ENCODE measurements at regions not wholly inside any gene's neighbourhood (a gene's known extent, or its start where the extent isn't known, plus 50 kb on each side); places are given as distances from the start of the nearest gene placed in this dataset.

GRCh38 chr6:134114918-134115714 lies 62.7 kb upstream of the SLC2A12 start:
- H2AFZ ChIP-seq (ENCODE audit: control insufficient read depth, low read length), result no peak overlapping the region

GRCh38 chr6:134114489-134114888 lies 62.1 kb upstream of the SLC2A12 start:
- dilution Hi-C loops (cut with MboI; ENCODE audit: extremely low pct_ligation_motif_present, low sequenced_read_pairs), result no loop called here
- no peak overlapping the region for H3K4me3 ChIP-seq (ENCODE audit: control insufficient read depth in 2 of 3, extremely low read depth in 1 of 3, insufficient read depth in 2 of 3, low read depth in 1 of 3, low read length in 3 of 3)
- no peak for FAIRE-seq
- no peaks in the 10 kb centered on the region for H3K79me2 ChIP-seq (ENCODE audit: control insufficient read depth, insufficient read depth, low read length)
- no peak overlapping the region for H2AFZ ChIP-seq (ENCODE audit: control insufficient read depth, low read length)
- no peaks in the 10 kb centered on the region for H3K4me1 ChIP-seq (ENCODE audit: control insufficient read depth, extremely low read depth, insufficient read depth, low read length)
- no peaks in the 10 kb centered on the region for H3K36me3 ChIP-seq (ENCODE audit: control insufficient read depth in 2 of 2, extremely low read depth in 1 of 2, insufficient read depth in 2 of 2, low read length in 2 of 2)
- DNase-seq (ENCODE audit: low read depth, low spot score), result no peak
- no peak overlapping the region for H3K27ac ChIP-seq (ENCODE audit: control insufficient read depth, insufficient read depth, low read length)
- no peaks in the 10 kb centered on the region for H4K20me1 ChIP-seq (ENCODE audit: control insufficient read depth, extremely low read depth, insufficient read depth, low read length)
- no peaks in the 10 kb centered on the region for H3K9me3 ChIP-seq (ENCODE audit: control insufficient read depth, low read depth, low read length)
- H3K4me2 ChIP-seq (ENCODE audit: control insufficient read depth, extremely low read depth, insufficient read depth, low read depth, low read length), result no peak overlapping the region
- peaks cover 6% of the 10 kb centered on the region for H3K27me3 ChIP-seq (ENCODE audit: control insufficient read depth, extremely low read depth, insufficient read depth, low read length)
- TF ChIP-seq EZH2 (IDR thresholded peaks at IDR 0.05; ENCODE audit: low read length), result no peak
- TF ChIP-seq CTCF (optimal IDR thresholded peaks at IDR 0.05 in 1 of 3, IDR thresholded peaks at IDR 0.05 in 1 of 3, conservative IDR thresholded peaks at IDR 0.05 in 1 of 3; ENCODE audit: extremely low read depth in 1 of 3, insufficient read depth in 2 of 3, low read length in 3 of 3), result no peak
- no peak overlapping the region for H3K9ac ChIP-seq (ENCODE audit: control insufficient read depth, extremely low read depth, insufficient read depth, low read length)
- no peaks in the 10 kb centered on the region for H3K9me1 ChIP-seq (ENCODE audit: control insufficient read depth, extremely low read depth, insufficient read depth, low read length)

More at GRCh38 chr6:134114918-134115714, 62.7 kb upstream of the SLC2A12 start:
- no peaks in the 10 kb centered on the region for H3K4me1 ChIP-seq (ENCODE audit: control insufficient read depth, extremely low read depth, insufficient read depth, low read length)
- no peak overlapping the region for H3K9ac ChIP-seq (ENCODE audit: control insufficient read depth, extremely low read depth, insufficient read depth, low read length)
- TF ChIP-seq EZH2 (IDR thresholded peaks at IDR 0.05; ENCODE audit: low read length) (no peak), CTCF (optimal IDR thresholded peaks at IDR 0.05 in 1 of 3, IDR thresholded peaks at IDR 0.05 in 1 of 3, conservative IDR thresholded peaks at IDR 0.05 in 1 of 3; ENCODE audit: extremely low read depth in 1 of 3, insufficient read depth in 2 of 3, low read length in 3 of 3) (no peak)
- FAIRE-seq, result no peak
- H3K27ac ChIP-seq (ENCODE audit: control insufficient read depth, insufficient read depth, low read length), result no peak overlapping the region
- H3K79me2 ChIP-seq (ENCODE audit: control insufficient read depth, insufficient read depth, low read length), result no peaks in the 10 kb centered on the region
- peaks cover 6% of the 10 kb centered on the region for H3K27me3 ChIP-seq (ENCODE audit: control insufficient read depth, extremely low read depth, insufficient read depth, low read length)
- no peaks in the 10 kb centered on the region for H3K36me3 ChIP-seq (ENCODE audit: control insufficient read depth in 2 of 2, extremely low read depth in 1 of 2, insufficient read depth in 2 of 2, low read length in 2 of 2)
- dilution Hi-C loops (cut with MboI; ENCODE audit: extremely low pct_ligation_motif_present, low sequenced_read_pairs), result no loop called here
- H4K20me1 ChIP-seq (ENCODE audit: control insufficient read depth, extremely low read depth, insufficient read depth, low read length), result no peaks in the 10 kb centered on the region
- DNase-seq (ENCODE audit: low read depth, low spot score), result no peak
- no peak overlapping the region for H3K4me3 ChIP-seq (ENCODE audit: control insufficient read depth in 2 of 3, extremely low read depth in 1 of 3, insufficient read depth in 2 of 3, low read depth in 1 of 3, low read length in 3 of 3)
- no peaks in the 10 kb centered on the region for H3K9me3 ChIP-seq (ENCODE audit: control insufficient read depth, low read depth, low read length)
- H3K9me1 ChIP-seq (ENCODE audit: control insufficient read depth, extremely low read depth, insufficient read depth, low read length), result no peaks in the 10 kb centered on the region
- no peak overlapping the region for H3K4me2 ChIP-seq (ENCODE audit: control insufficient read depth, extremely low read depth, insufficient read depth, low read depth, low read length)
